ENCODE measurements at regions not wholly inside any gene's neighbourhood (a gene's known extent, or its start where the extent isn't known, plus 50 kb on each side); places are given as distances from the start of the nearest gene placed in this dataset.

GRCh38 chr12:83865431-83865830, 1047.2 kb downstream of the SLC6A15 start:
- Histone ChIP-seq H3K4me3 (no peak overlapping the region), H3K4me1 (replicated peaks in 1 of 2) (no peaks in the 10 kb centered on the region), H3K36me3 (replicated peaks in 1 of 2) (no peaks in the 10 kb centered on the region), H3K27me3 (no peaks in the 10 kb centered on the region), H3K27ac (no peak overlapping the region), H3K9me3 (replicated peaks in 1 of 3) (no peaks in the 10 kb centered on the region)
- no peak for TF ChIP-seq POLR2A (IDR thresholded peaks at IDR 0.05)
- TF ChIP-seq, protein P1, sequence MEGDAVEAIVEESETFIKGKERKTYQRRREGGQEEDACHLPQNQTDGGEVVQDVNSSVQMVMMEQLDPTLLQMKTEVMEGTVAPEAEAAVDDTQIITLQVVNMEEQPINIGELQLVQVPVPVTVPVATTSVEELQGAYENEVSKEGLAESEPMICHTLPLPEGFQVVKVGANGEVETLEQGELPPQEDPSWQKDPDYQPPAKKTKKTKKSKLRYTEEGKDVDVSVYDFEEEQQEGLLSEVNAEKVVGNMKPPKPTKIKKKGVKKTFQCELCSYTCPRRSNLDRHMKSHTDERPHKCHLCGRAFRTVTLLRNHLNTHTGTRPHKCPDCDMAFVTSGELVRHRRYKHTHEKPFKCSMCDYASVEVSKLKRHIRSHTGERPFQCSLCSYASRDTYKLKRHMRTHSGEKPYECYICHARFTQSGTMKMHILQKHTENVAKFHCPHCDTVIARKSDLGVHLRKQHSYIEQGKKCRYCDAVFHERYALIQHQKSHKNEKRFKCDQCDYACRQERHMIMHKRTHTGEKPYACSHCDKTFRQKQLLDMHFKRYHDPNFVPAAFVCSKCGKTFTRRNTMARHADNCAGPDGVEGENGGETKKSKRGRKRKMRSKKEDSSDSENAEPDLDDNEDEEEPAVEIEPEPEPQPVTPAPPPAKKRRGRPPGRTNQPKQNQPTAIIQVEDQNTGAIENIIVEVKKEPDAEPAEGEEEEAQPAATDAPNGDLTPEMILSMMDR (IDR thresholded peaks at IDR 0.05), result no peak
- WGBS, 4 donors, result 64 to 93% (median 71%) methylated on average over 1 of the region's 1 CpG
- intact Hi-C loops (cut with DNase I), result no loop called here
- no peak for DNase-seq

DNA sequence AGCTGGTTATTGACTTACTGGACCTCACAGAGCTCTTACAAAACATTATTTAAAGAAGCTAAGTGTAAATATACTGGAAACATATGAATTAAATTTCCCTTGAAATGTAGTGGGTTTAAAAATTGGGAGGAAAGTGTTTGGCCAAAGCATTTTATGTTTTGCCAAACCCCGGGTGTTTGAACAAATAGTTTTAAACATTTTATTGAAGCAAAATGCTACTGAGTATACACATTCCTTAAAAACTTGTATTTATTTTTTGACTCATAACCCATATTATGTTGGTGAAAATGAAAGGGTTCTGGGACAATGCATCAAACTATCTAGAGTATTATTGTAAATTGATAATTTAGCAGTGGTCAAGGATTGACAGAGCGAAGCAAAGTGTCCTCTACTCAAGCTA, 1048.5 kb downstream of the SLC6A15 start:
- WGBS, 4 donors, result 82 to 86% (median 84%) methylated on average over 2 of the region's 2 CpGs
- intact Hi-C loops (cut with DNase I), result no loop called here
- DNase-seq, result no peak

GRCh38 chr12:83859021-83859420, 1053.6 kb downstream of the SLC6A15 start:
- intact Hi-C loops (cut with DNase I), result no loop called here
- H3K36me3 ChIP-seq (replicated peaks in 1 of 2), result no peaks in the 10 kb centered on the region
- H3K4me1 ChIP-seq (replicated peaks in 1 of 2), result no peaks in the 10 kb centered on the region
- TF ChIP-seq, protein P1 (IDR thresholded peaks at IDR 0.05), result no peak
- no peak for TF ChIP-seq POLR2A (IDR thresholded peaks at IDR 0.05)
- H3K27me3 ChIP-seq, result no peaks in the 10 kb centered on the region
- H3K4me3 ChIP-seq, result no peak overlapping the region
- H3K27ac ChIP-seq, result no peak overlapping the region
- no peak for DNase-seq
- peaks cover 0 to 6% (median 0%) of the 10 kb centered on the region in 3 donors for H3K9me3 ChIP-seq (replicated peaks in 1 of 3)

More for the DNA sequence above, 1048.5 kb downstream of the SLC6A15 start:
- Histone ChIP-seq H3K36me3 (replicated peaks in 1 of 2) (no peaks in the 10 kb centered on the region), H3K27me3 (no peaks in the 10 kb centered on the region), H3K9me3 (replicated peaks in 1 of 3) (no peaks in the 10 kb centered on the region), H3K4me3 (no peak overlapping the region), H3K27ac (no peak overlapping the region), H3K4me1 (replicated peaks in 1 of 2) (no peaks in the 10 kb centered on the region)
- TF ChIP-seq POLR2A (IDR thresholded peaks at IDR 0.05), result no peak
- TF ChIP-seq, protein P1 (IDR thresholded peaks at IDR 0.05), result no peak

DNA sequence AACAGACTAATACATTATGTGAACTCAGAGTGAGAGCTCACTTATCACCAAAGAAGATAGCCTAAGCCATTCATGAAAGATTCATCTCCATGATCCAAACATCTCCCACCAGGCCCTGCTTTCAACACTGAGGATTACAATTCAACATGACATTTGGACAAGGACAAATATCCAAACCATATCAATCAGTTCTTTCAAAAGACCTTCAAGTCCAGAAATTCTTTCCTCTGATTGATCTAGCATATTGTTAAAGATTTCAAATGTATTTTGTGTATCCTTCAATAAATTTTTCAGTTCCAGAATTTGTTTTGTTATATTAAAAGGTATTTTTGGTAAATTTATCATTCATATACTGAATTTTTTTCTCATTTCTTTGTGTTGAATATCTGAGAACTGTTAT, 1055.8 kb downstream of the SLC6A15 start:
- H3K27me3 ChIP-seq, result no peaks in the 10 kb centered on the region
- H3K4me3 ChIP-seq, result no peak overlapping the region
- intact Hi-C loops (cut with DNase I), result no loop called here
- H3K9me3 ChIP-seq (replicated peaks in 1 of 3), result peaks cover 0 to 6% (median 0%) of the 10 kb centered on the region in 3 donors
- no peak for DNase-seq
- no peaks in the 10 kb centered on the region for H3K36me3 ChIP-seq (replicated peaks in 1 of 2)
- H3K27ac ChIP-seq, result no peak overlapping the region
- TF ChIP-seq, protein P1 (IDR thresholded peaks at IDR 0.05), result no peak
- no peak for TF ChIP-seq POLR2A (IDR thresholded peaks at IDR 0.05)
- H3K4me1 ChIP-seq (replicated peaks in 1 of 2), result no peaks in the 10 kb centered on the region

All from adrenal gland (tissue), 9 donors.